Central memory CD4-positive, alpha-beta T cell (primary cell): ENCODE measurements at regions not wholly inside any gene's neighbourhood (a gene's known extent, or its start where the extent isn't known, plus 50 kb on each side); places are given as distances from the start of the nearest gene placed in this dataset.

Source experiments
- DNase-seq: peaks from one replicate; pipeline ENCODE4 v3.0.0; 2022

DNA sequence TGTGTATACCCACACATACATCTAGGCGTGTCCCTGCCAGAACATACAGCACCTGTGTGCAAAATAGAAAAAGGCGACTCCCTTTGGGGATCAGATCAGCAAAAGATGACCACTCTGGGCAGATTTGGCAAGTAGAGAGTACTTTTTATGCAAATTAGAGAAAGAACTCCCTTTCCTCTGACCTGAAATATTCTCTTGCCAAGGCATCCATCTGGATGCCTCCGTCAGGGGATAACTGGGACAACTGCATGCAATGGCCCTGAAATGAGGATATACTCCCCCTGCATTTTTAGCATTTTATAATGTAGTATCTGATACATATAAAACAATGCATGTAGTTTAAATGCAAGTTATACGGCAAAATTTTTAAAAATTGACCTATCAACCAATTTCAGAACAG lies 247.7 kb downstream of the ICOS start:
- no peak for DNase-seq

DNA sequence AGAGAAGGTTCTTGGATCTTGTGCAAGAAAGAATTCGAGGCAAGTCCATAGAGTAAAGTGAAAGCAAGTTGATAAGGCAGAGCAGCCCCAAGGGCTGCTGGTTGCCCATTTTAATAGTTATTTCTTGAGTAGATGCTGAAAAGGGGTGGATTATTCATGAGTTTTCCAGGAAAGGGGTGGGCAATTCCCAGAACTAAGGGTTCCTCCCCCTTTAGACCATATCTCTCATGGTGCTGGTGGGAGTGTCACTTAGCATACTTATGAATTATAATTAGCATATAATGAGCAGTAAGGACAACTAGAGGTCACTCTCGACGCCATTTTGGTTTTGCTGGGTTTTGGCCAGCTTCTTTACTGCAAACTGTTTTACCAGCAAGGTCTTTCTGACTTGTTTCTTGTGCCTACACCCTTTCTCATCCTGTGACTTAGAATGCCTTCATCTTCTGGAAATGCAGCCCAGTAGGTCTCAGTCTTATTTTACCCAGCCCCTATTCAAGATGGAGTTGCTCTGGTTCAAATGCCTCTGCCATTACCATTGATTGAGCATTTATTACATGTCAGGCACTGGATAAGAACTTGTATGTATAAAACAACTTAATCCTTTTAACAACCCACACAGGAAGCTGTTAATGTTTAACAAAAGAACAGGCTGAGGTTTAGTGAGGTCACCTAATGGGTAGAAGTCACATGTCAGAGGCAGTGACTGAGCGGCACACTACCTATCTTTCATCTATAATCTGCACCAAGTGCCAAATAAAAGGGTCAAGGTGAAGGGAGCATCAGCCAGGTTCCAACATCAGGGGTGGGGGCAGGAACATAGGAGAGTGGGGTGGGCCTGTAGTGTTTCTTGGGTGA lies 250.9 kb downstream of the ICOS start:
- DNase-seq: no peak

DNA sequence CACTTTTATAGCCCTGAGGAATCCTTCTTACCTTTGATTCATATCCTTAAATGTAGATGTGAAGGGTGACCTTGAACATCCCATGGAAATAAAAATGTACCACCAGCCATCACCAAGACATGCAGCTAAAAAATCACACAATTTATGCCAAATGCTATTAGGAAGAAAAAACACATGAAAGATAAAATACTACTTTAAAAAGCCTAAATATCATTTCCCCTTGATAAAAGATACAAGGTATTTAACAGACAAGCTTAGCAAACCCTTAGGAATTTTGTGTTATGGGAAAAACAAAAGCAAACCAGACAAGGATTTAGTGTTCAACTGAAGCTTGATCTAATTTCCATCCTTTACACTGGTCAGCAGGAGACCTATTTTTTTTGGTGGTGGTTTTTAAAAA lies 255.0 kb downstream of the ICOS start:
- no peak for DNase-seq

DNA sequence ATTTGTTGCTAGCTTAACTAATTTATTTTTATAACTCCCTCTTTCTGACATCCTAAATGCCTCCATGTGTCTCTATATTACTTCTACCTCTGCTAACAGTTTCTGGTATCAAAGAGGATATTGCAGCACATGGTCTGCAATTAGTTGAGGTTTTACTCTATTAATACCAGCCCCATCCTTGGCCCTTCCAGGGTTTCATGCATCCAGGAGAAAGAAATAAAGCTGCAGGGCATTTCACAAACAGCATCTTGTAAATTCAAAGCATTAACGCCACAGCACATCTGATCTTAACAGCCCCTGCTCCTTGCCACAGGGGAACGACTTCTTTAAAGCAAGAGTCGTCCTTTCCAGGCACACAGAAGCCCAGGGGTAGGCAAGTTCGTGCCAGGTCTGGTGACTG lies 258.9 kb downstream of the ICOS start:
- no peak for DNase-seq

DNA sequence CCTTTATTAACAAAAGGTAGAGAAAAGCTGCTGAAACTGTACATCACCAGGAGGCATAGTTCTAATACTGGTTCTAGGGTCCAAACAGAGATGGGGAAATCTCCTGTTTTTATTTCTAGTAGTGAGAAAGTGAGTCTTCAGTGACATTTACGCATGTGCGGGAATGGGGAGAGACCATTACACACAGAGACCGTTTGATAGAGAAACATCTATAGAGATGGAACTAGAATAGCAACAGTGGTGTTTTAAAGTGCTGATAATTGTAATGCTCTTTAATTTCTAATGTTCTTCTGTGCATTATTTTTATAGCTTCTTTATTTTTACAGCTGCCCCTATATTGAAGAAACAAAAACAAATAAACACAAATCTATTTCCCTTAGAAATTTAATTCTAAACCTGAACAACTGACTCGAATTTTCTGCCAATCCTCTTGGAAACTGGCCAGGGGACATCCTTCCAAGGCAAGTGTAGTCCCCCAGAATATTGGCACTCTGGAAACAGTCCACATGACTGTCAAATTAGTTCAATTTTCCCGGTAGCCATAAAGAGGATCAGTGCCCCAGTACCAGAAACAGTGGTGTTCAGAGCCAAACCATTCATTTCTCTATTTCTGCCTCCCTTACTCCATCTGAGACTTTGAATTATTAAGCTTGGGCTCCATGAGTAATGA lies 260.9 kb downstream of the ICOS start:
- DNase-seq: no peak

DNA sequence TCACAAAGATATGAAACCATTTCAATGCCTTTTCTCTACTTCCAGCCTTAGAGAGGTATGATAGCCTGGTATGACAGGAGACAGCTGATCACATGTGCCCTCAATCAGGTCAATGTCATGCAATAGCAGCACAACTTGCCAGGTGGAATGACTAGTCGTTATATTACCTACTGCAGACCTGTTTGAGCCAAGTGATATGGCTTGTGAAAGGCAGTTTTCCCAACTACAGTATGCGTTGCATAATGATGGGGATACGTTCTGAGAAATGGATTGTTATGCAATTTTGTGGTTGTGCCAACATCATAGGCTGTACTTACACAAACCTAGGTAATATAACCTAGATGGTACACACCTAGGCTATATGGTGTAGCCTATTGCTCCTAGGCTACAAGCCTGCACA lies 262.8 kb downstream of the ICOS start:
- no peak for DNase-seq

DNA sequence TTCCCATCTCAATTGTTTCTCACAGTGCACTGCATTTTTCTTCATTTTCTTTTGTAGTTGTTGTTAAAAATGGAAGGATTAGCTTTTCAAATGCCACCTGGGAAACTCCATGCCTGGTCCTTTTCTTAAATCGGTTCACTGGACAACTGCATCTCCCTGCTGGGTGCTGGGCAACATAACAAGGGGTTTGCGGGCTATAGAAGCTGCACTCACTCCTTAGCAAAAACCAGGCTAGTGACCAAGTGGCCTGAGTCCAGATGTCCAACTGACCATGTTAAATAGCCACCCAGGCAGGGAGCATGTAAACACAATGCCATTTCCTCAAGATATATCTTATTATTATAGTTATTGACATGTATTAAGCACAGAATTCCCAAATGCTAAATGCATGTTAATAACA lies 264.9 kb downstream of the ICOS start:
- DNase-seq: no peak

DNA sequence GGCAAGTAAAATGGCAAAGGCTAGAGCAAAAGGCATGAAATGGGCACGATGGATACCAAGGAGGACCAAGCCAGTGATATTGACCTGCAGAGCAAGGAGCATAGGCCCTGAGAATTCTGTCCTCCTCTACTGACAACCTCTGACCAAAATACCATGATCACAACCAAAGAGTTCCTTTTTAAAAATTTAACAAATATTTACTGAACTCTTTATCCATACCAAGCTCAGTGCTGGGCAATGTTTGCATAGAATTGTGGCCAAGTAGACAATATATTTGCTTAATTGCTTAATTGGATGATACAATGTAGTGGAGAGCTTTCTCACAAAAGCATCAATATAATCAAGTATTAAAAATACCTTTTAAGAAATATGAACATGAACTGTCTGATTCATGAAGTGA lies 265.7 kb downstream of the ICOS start:
- no peak for DNase-seq

DNA sequence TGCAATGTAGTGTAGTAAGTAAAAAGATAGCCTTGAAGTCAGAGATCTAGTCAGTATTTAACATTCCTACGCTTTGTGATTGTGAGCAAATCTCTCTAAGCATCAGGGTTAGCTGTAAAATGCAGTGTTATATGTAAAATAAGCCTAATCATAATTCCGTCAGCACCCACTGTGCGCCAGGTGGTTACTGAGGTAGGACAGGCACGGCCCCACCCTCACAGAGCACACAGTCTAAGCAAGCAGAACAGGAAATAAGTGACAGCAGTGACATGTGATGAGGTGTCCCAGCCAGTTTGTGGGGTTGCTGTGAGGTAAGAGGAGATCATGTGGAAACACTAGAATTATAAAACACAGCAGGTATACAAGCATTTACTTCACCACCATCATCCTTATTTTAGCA lies 267.1 kb downstream of the ICOS start:
- no peak for DNase-seq

DNA sequence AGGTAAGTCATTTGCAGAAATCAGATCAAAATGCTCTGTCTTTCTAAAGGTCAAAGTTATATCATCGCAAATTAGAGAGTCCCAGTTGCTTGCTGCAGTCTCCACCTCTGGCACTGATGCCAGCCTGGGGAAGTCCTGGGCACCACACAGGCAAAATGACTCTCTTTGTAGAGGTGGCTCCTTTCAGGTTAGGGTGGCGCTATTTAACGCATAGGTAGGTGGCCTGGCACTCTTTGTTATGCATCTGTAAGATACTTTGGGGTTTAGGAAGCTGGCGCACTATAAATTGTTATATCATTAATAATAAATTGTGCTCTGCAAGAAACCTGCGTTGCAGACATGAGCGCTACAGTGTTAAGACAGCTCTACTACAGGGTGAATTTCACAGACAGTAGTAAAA lies 268.5 kb downstream of the ICOS start:
- no peak for DNase-seq

DNA sequence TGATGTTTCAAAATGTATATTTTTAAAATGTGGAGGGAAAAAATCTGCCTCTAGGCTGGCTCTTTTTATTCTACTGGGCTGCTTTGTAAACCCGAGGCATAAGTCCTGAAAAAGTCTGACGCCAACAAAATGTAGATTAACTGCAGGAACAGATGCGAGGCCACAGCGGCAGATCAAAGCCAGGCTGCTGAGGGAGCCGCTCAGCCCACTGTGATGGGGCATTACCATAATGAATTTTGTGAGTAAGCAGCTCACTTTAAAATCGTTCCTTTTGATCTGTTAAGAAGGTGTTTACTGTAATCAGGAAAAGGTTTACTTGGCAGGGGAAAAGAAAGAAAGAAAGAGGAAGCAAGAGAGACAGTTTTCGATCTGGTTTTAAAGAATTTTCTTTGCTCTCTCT lies 269.0 kb downstream of the ICOS start:
- no peak for DNase-seq

DNA sequence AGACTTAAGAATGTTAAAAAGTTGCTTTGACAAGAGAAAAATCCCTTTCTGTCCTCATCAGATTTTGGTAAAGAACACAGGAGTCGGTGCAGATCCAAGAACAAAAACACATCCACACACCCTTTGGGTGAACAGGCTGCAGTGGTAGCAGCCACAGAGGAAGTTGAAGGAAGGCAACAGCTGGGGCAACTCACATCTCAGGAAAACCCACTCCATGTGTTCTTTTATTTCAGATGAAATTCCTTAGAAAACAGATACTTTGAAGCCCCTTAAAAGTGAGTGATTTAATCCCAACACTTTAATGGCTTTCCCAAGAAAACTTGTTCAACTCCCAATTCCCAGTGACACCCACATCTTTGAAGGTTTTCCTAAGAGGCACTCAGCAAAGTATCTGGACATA lies 271.3 kb downstream of the ICOS start:
- DNase-seq: no peak

DNA sequence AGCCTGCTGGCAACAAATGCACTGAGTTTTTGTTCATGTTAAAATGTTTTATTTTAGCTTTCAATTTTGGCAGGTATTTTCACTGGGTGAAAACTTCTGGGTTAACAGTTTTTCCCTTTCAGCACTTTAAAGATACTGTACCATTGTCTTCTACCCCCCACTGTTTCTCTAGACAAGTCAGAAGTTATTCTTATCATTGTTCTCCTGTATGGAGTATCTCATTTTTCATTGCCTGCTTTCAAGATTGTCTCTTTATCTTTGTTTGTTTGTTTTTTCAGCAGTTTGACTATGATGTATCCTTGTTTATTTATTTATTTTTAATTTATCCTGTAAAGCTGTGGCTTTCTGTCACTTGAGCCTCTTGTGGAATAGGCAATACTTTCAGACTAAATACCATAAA lies 277.0 kb downstream of the ICOS start:
- no peak for DNase-seq

DNA sequence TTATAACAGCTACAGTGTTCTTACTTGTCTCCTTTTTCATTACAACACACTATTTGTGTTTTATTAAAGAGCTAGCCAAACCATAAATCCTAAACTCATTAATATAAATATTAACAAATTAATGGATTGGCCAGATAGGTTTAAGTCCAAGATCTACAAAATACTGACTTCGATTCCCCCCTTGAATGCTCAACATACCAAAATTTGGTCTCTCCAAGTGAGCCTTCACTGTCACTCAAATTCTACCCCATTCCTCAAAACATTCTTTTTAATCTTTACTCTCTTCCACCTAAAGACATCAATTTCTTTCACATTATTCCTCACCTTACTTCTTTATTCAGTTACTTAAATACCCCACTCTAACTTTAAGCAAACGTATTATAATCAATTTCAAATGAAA lies 281.5 kb downstream of the ICOS start:
- DNase-seq: no peak

DNA sequence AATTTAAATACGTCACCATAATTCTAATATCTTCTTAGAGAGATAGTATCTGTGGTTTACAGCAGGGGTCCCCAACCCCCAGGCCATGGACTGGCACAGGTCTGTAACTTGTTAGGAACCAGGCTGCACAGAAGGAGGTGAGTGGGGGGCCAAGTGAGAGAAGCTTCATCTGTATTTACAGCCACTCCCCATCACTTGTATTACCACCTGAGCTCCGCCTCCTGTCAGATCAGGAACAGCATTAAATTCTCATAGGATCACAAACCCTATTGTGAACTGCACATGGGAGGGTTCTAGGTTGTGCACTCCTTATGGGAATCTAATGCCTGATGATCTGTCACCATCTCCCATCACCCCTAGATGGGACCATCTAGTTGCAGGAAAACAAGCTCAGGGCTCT lies 282.6 kb downstream of the ICOS start:
- no peak for DNase-seq

DNA sequence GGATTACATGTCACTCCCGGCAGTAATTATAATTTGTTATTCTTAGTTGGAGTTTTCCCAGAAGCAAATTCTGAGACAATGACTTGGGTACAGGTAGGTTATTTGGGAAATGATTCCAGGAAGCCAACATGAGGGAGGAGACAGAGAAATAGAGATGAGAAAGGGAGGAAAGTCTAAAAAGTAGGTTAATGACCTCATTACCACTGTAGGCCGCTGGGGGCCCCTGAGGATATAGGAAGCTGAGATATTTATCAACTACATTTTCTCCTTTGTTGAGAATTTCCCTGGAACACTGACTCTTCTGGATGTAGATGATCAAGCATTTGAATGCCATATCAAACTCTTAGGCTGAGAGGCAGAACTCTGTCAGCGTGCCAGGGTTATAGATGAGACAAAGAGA lies 284.3 kb downstream of the ICOS start:
- no peak for DNase-seq

DNA sequence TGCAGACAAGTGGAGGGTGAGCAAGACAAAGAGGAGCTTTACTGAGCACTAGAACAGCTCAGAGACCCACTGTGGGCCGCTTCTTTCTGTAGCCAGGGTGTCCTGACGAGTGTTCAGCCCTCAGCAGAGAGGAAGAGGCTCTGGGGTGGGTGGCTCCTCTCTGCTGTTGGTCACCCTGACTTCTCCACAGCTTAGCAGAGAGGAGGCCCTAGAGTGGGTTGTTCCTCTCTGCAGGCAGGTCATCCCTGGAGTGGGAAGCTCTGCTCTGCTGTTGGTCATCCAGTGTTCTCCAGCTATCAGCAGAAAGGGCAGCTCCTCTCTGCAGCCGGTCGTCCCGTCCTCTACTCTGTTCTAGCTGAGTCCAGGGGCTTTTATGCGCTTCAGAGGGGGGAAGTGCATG lies 286.5 kb downstream of the ICOS start:
- no peak for DNase-seq

DNA sequence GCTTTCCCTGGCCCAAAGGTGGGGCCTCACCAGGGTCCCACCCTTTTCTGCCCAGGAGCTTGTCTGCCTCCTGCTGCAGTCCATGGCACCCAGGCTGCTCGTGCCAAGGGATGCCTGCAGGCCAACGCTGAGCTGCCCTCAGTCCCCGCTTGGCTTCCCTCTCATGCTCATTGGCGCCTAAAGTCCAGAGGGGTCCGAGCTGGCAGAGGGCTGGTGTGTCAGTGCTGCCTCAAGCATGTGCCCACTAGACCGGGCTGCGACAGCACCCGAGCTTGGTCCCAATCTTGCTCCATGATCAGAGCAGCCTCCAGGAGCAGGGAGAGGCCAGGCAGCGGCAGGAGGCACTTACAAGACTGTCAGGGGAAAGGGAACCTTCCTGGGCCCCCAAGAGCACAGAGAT lies 287.0 kb downstream of the ICOS start:
- no peak for DNase-seq

DNA sequence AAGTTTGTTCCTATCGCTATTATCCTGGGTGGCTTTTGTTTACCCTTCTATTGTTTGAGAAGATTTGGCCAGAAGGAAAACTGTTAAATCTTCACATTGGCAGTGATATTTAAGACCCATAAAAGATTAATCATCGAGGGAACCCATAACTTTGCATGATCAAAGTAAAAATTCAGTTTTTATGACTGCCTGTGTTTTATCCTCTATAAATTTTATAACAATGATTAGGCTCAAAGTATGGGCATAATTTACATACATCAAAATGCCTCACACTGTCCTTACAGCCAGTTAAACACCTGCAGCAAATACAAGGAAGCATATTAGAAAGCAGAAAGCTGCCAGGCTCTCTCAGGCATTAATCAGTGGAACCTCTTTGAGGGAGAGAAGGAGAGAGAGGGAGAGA lies 289.1 kb downstream of the ICOS start:
- DNase-seq: no peak

DNA sequence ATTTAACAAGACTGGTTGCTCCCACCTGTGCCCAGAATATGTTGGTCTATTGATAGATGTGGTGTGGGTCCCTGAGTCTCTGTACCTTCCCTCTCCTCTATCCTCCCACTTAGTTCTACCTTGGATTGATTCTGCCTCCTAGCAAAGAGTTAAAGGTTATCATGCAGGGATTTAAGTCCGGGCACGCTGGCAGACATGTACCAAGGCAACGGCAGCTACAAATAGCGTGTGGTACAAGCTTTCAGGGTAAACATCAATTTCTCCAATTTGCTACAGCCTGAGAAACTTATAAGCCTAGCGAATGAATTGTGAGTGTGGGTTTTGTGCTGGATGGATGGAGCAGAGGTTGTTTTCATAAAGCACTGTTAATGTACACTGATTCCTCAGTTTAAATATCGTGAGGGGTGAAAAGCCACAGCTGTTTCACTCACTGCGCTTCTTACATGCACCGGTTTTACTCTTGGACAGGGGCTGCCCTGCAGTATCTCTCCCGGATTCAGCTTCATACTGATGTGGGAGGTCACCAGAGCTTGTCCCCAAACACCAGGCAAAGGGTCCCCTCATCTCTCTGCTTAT lies 289.8 kb downstream of the ICOS start:
- no peak for DNase-seq

DNA sequence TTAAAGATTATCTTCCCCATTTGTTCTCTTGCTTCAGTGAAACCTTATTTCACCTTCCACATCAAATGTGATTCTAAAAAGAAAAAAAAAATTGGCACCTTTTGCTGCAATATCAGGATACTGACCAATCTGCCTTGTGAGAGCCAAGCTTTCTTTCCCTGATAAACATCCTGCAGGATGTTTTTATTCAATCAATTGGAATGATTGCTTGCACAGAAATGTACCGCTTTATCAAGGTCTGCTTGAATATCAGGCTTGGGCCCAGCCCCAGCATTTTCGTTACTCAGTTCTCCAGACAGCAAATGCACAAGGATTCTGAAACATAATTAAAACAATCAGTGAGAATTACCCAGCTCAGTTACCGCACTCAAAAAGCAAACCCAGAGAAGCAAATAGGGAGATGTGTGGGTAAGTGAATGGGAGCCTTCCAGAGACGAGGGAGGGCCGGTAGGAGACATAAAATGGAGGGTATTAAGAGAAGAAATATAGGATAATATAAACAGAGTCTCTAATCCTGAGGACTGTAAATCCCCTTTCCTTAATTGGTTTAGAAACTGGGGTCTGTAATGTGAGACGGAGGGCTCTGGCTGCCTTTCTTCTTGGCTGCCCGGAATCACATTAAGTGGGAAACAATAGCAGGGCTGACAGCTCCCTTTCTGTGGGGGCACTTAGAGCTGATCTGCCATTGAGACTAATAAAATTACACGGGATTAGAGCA lies 291.8 kb downstream of the ICOS start:
- DNase-seq: no peak

DNA sequence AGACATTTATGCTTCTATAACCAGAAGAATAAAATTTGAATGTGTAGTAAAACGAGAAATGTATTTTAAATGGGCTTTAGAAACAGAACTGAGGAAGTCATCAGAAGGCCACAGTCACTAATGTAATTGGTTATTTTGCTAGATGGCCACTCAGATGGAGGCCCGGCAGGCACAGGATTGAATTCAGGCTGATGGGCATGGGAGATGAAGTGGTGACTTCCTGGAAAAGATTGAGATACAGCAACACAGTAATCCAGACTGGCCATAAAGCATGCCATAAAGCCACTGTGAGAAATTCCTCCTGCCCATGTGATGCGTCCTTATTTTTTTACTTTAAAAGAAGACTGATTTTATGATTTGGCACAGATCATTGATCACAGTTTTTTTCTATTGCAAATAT lies 297.7 kb downstream of the ICOS start:
- no peak for DNase-seq

DNA sequence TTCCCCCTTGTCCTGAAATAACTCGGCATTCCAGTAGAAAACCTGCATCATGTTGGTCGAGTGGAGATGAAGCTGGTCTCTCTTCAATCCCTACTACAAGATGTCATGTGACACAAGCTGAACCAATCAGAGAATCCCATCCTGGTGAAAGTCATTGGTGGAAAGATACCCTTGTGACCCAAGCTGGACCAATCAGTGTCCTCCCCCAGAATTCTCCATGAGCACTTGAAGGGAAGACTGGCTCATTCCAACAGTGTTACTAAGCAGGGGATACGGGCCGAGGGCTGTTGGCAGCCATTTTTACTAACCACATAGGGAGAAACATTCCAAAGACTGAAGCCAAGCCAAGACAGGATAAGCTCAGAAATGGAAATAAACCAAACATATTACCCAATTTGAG lies 298.3 kb downstream of the ICOS start:
- no peak for DNase-seq

DNA sequence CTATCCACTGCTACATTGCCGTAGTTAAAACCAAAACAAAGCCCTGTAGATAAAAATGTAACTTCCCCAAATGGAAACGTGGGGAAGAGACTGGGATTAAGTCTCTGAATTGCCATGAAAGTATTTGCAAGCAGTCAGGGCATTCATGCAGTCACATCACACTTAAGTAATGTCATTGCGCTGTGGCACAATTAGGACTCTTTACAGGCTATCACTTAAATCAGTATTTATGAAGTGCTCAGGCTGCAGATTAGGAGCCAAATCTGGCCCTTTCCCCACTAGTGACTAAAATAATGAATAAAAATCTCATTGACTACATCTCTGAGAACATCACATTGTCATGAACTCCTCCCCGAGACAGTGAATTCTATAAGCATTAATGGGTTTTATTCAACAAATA lies 300.9 kb downstream of the ICOS start:
- DNase-seq: no peak
